ENCODE measurements at regions not wholly inside any gene's neighbourhood (a gene's known extent, or its start where the extent isn't known, plus 50 kb on each side); places are given as distances from the start of the nearest gene placed in this dataset.
"Not testable (repeated sequence)": the region's sequence is repeated elsewhere in the genome, so short reads cannot be mapped to it uniquely, and the experiment has no call there.

- Histone ChIP-seq H4K20me1 (ENCODE audit: control insufficient read depth, insufficient read depth, low read length, poor library complexity, severe bottlenecking) (no peaks in the 10 kb centered on the region), H3K27ac (ENCODE audit: low read length in 2 of 2) (no peak overlapping the region), H3K9ac (ENCODE audit: low read length) (no peak overlapping the region), H3K4me1 (ENCODE audit: control insufficient read depth in 2 of 2, insufficient read depth in 2 of 2, low read length in 2 of 2) (no peaks in the 10 kb centered on the region), H3K27me3 (replicated peaks in 1 of 4; ENCODE audit: control extremely low read depth in 1 of 4, control insufficient read depth in 3 of 4, insufficient read depth in 4 of 4, low read length in 3 of 4) (no peaks in the 10 kb centered on the region), H3K4me2 (replicated peaks; ENCODE audit: low read depth, low read length, poor library complexity, severe bottlenecking) (no peak overlapping the region), H3K4me3 (ENCODE audit: control extremely low read depth in 1 of 5, extremely low read depth in 1 of 5, insufficient read depth in 1 of 5, low read depth in 2 of 5, low read length in 4 of 5) (no peak overlapping the region), H3K9me3 (ENCODE audit: control extremely low read depth in 1 of 3, control insufficient read depth in 2 of 3, insufficient read depth in 1 of 3, low read length in 2 of 3) (peaks cover 0 to 6% (median 0%) of the 10 kb centered on the region in 3 donors), H2AFZ (ENCODE audit: insufficient read depth, low read depth, low read length, poor library complexity, severe bottlenecking) (no peak overlapping the region), H3K79me2 (ENCODE audit: control insufficient read depth, insufficient read depth, low read length) (no peaks in the 10 kb centered on the region), H3K36me3 (replicated peaks in 1 of 2; ENCODE audit: control extremely low read depth in 1 of 2, control insufficient read depth in 1 of 2, extremely low read depth in 1 of 2, insufficient read depth in 2 of 2, low read length in 1 of 2) (no peaks in the 10 kb centered on the region)
- intact Hi-C loops (cut with micrococcal nuclease), result no loop called here
- no peak for ATAC-seq (ENCODE audit: low read depth)
- no peak for DNase-seq
- ChIA-PET CTCF (no interaction called here), POLR2A (no interaction called here)
- Mint-ChIP-seq H3K9me3 (ENCODE audit: insufficient read depth) (no peaks in the 10 kb centered on the region), H3K4me1 (no peaks in the 10 kb centered on the region), H3K27ac (no peak overlapping the region), H3K4me3 (no peak overlapping the region), H3K27me3 (peaks cover 4% of the 10 kb centered on the region)
- no peak for TF ChIP-seq EZH2 (IDR thresholded peaks at IDR 0.05; ENCODE audit: borderline replicate concordance, insufficient read depth, low read depth, low read length, poor library complexity, severe bottlenecking)
- no peak for TF ChIP-seq CTCF (IDR thresholded peaks at IDR 0.05)
- WGBS (ENCODE audit: insufficient coverage), result 67% methylated on average over 1 of the region's 1 CpG
These were observed 237.3 kb upstream of the CNR1 start for GRCh38 chr6:88403486-88403885.

- Histone ChIP-seq H3K4me3 (ENCODE audit: control extremely low read depth in 1 of 5, extremely low read depth in 1 of 5, insufficient read depth in 1 of 5, low read depth in 2 of 5, low read length in 4 of 5) (no peak overlapping the region), H3K4me1 (ENCODE audit: control insufficient read depth in 2 of 2, insufficient read depth in 2 of 2, low read length in 2 of 2) (no peaks in the 10 kb centered on the region), H3K27ac (ENCODE audit: low read length in 2 of 2) (no peak overlapping the region), H3K36me3 (replicated peaks in 1 of 2; ENCODE audit: control extremely low read depth in 1 of 2, control insufficient read depth in 1 of 2, extremely low read depth in 1 of 2, insufficient read depth in 2 of 2, low read length in 1 of 2) (no peaks in the 10 kb centered on the region), H2AFZ (ENCODE audit: insufficient read depth, low read depth, low read length, poor library complexity, severe bottlenecking) (no peak overlapping the region), H3K27me3 (replicated peaks in 1 of 4; ENCODE audit: control extremely low read depth in 1 of 4, control insufficient read depth in 3 of 4, insufficient read depth in 4 of 4, low read length in 3 of 4) (no peaks in the 10 kb centered on the region), H3K9me3 (ENCODE audit: control extremely low read depth in 1 of 3, control insufficient read depth in 2 of 3, insufficient read depth in 1 of 3, low read length in 2 of 3) (peaks cover 0 to 6% (median 0%) of the 10 kb centered on the region in 3 donors), H4K20me1 (ENCODE audit: control insufficient read depth, insufficient read depth, low read length, poor library complexity, severe bottlenecking) (no peaks in the 10 kb centered on the region), H3K9ac (ENCODE audit: low read length) (no peak overlapping the region), H3K79me2 (ENCODE audit: control insufficient read depth, insufficient read depth, low read length) (no peaks in the 10 kb centered on the region), H3K4me2 (replicated peaks; ENCODE audit: low read depth, low read length, poor library complexity, severe bottlenecking) (no peak overlapping the region)
- Mint-ChIP-seq H3K4me1 (no peaks in the 10 kb centered on the region), H3K4me3 (no peak overlapping the region), H3K9me3 (ENCODE audit: insufficient read depth) (no peaks in the 10 kb centered on the region), H3K27ac (no peak overlapping the region), H3K27me3 (peaks cover 4% of the 10 kb centered on the region)
- no peak for TF ChIP-seq CTCF (IDR thresholded peaks at IDR 0.05)
- no peak for TF ChIP-seq EZH2 (IDR thresholded peaks at IDR 0.05; ENCODE audit: borderline replicate concordance, insufficient read depth, low read depth, low read length, poor library complexity, severe bottlenecking)
- intact Hi-C loops (cut with micrococcal nuclease), result no loop called here
- ATAC-seq (ENCODE audit: low read depth) (no peak), DNase-seq (no peak)
- ChIA-PET CTCF (no interaction called here), POLR2A (no interaction called here)
- WGBS (ENCODE audit: insufficient coverage), result 100% methylated on average over 2 of the region's 3 CpGs
These were observed 236.8 kb upstream of the CNR1 start for GRCh38 chr6:88402909-88403308.

GRCh38 chr6:88390998-88391397 lies 224.9 kb upstream of the CNR1 start:
- H3K9me3 ChIP-seq (ENCODE audit: control extremely low read depth in 1 of 3, control insufficient read depth in 2 of 3, insufficient read depth in 1 of 3, low read length in 2 of 3); H3K4me2 ChIP-seq (replicated peaks; ENCODE audit: low read depth, low read length, poor library complexity, severe bottlenecking); DNase-seq; H3K4me1 ChIP-seq (ENCODE audit: control insufficient read depth in 2 of 2, insufficient read depth in 2 of 2, low read length in 2 of 2); H3K79me2 ChIP-seq (ENCODE audit: control insufficient read depth, insufficient read depth, low read length); POLR2A ChIA-PET; H2AFZ ChIP-seq (ENCODE audit: insufficient read depth, low read depth, low read length, poor library complexity, severe bottlenecking); H3K4me3 Mint-ChIP-seq; H3K36me3 ChIP-seq (replicated peaks in 1 of 2; ENCODE audit: control extremely low read depth in 1 of 2, control insufficient read depth in 1 of 2, extremely low read depth in 1 of 2, insufficient read depth in 2 of 2, low read length in 1 of 2); H4K20me1 ChIP-seq (ENCODE audit: control insufficient read depth, insufficient read depth, low read length, poor library complexity, severe bottlenecking); CTCF ChIA-PET; ATAC-seq (ENCODE audit: low read depth); intact Hi-C loops (cut with micrococcal nuclease); H3K9me3 Mint-ChIP-seq (ENCODE audit: insufficient read depth); H3K4me1 Mint-ChIP-seq; H3K27me3 ChIP-seq (replicated peaks in 1 of 4; ENCODE audit: control extremely low read depth in 1 of 4, control insufficient read depth in 3 of 4, insufficient read depth in 4 of 4, low read length in 3 of 4); H3K9ac ChIP-seq (ENCODE audit: low read length); H3K4me3 ChIP-seq (ENCODE audit: control extremely low read depth in 1 of 5, extremely low read depth in 1 of 5, insufficient read depth in 1 of 5, low read depth in 2 of 5, low read length in 4 of 5); H3K27ac Mint-ChIP-seq; H3K27ac ChIP-seq (ENCODE audit: low read length in 2 of 2): not testable (repeated sequence)
- WGBS (ENCODE audit: insufficient coverage), result 77% methylated on average over 3 of the region's 7 CpGs
- peaks cover 11% of the 10 kb centered on the region for H3K27me3 Mint-ChIP-seq

Measured in B cell (primary cell).